HG03342 (cell line): ENCODE measurements at regions not wholly inside any gene's neighbourhood (a gene's known extent, or its start where the extent isn't known, plus 50 kb on each side); places are given as distances from the start of the nearest gene placed in this dataset.

Experiments
- ATAC-seq: cut with Tn5 transposase; IDR thresholded peaks from one replicate; pipeline ENCODE4 v1.9.1; 2021; ENCODE audit warnings: mild to moderate bottlenecking, moderate library complexity; ENCODE audit not compliant: unreplicated experiment

- no peak for ATAC-seq
Observed at GRCh38 chr9:10961883-10962282, 349.1 kb upstream of the PTPRD start.

- no peak for ATAC-seq
Observed at GRCh38 chr9:10983251-10983650, 370.4 kb upstream of the PTPRD start.

- ATAC-seq: no peak
Observed at GRCh38 chr9:10999646-11000045, 386.8 kb upstream of the PTPRD start.

- no peak for ATAC-seq
Observed at GRCh38 chr9:11001546-11001945, 388.7 kb upstream of the PTPRD start.

- no peak for ATAC-seq
Observed at GRCh38 chr9:11002705-11003104, 389.9 kb upstream of the PTPRD start.

GRCh38 chr9:11003836-11004235, 391.0 kb upstream of the PTPRD start:
- ATAC-seq: no peak

- no peak for ATAC-seq
Observed at GRCh38 chr9:11011696-11012095, 398.9 kb upstream of the PTPRD start.

GRCh38 chr9:11016081-11016480, 403.3 kb upstream of the PTPRD start:
- no peak for ATAC-seq

- no peak for ATAC-seq
Observed at GRCh38 chr9:11023201-11023600, 410.4 kb upstream of the PTPRD start.

- ATAC-seq: no peak
Observed at GRCh38 chr9:11025775-11026174, 413.0 kb upstream of the PTPRD start.

GRCh38 chr9:11038366-11038765, 425.6 kb upstream of the PTPRD start:
- ATAC-seq: no peak

- ATAC-seq: no peak
Observed at GRCh38 chr9:11039006-11039405, 426.2 kb upstream of the PTPRD start.

- no peak for ATAC-seq
Observed at GRCh38 chr9:11045589-11045988, 432.8 kb upstream of the PTPRD start.

GRCh38 chr9:11063263-11063662, 450.5 kb upstream of the PTPRD start:
- ATAC-seq: no peak

GRCh38 chr9:11064909-11065308, 452.1 kb upstream of the PTPRD start:
- ATAC-seq: no peak

- ATAC-seq: no peak
Observed at GRCh38 chr9:11072176-11072575, 459.4 kb upstream of the PTPRD start.

- ATAC-seq: no peak
Observed at GRCh38 chr9:11086561-11086960, 473.8 kb upstream of the PTPRD start.

- ATAC-seq: no peak
Observed at GRCh38 chr9:11088821-11089374, 476.1 kb upstream of the PTPRD start.

GRCh38 chr9:11092974-11093373, 480.2 kb upstream of the PTPRD start:
- no peak for ATAC-seq

- ATAC-seq: no peak
Observed at GRCh38 chr9:11097020-11097419, 484.2 kb upstream of the PTPRD start.

GRCh38 chr9:11103525-11103924, 490.7 kb upstream of the PTPRD start:
- no peak for ATAC-seq

GRCh38 chr9:11107196-11107595, 494.4 kb upstream of the PTPRD start:
- no peak for ATAC-seq

- ATAC-seq: no peak
Observed at GRCh38 chr9:11128156-11128555, 515.4 kb upstream of the PTPRD start.

- no peak for ATAC-seq
Observed at GRCh38 chr9:11135851-11136250, 523.0 kb upstream of the PTPRD start.
